Activated T-cell treated with anti-CD3 and anti-CD28 coated beads, Interleukin-2, amount 50 U/mL, for 48 hours (primary cell): ENCODE measurements at regions not wholly inside any gene's neighbourhood (a gene's known extent, or its start where the extent isn't known, plus 50 kb on each side); places are given as distances from the start of the nearest gene placed in this dataset.
"Not testable (repeated sequence)": the region's sequence is repeated elsewhere in the genome, so short reads cannot be mapped to it uniquely, and the experiment has no call there.

Source experiments
- DNase-seq, 2 experiments: peaks; one replicate each; pipeline ENCODE4 v3.0.0-alpha.2; 2020

- no peak for DNase-seq
Measured at GRCh38 chr11:29623144-29623722, 393.6 kb downstream of the KCNA4 start.

- no peak for DNase-seq
Measured at GRCh38 chr11:29616611-29617010, 400.2 kb downstream of the KCNA4 start.

GRCh38 chr11:29612423-29612822 is 404.4 kb downstream of the KCNA4 start:
- no peak for DNase-seq

- no peak for DNase-seq
Measured at GRCh38 chr11:29606330-29607031, 410.3 kb downstream of the KCNA4 start.

- DNase-seq = not testable (repeated sequence)
Measured at GRCh38 chr11:29600151-29600575, 416.7 kb downstream of the KCNA4 start.

- DNase-seq = no peak
Measured at GRCh38 chr11:29584342-29584741, 432.5 kb downstream of the KCNA4 start.

GRCh38 chr11:29578806-29579205 is 438.0 kb downstream of the KCNA4 start:
- no peak for DNase-seq

GRCh38 chr11:29564486-29564885 is 452.3 kb downstream of the KCNA4 start:
- DNase-seq = no peak

- DNase-seq = no peak
Measured at GRCh38 chr11:29562183-29562582, 454.6 kb downstream of the KCNA4 start.

- no peak for DNase-seq
Measured at GRCh38 chr11:29553990-29554389, 462.8 kb downstream of the KCNA4 start.

GRCh38 chr11:29538339-29539036 is 478.3 kb downstream of the KCNA4 start:
- DNase-seq = no peak

- DNase-seq = no peak
Measured at GRCh38 chr11:29534836-29535235, 482.0 kb downstream of the KCNA4 start.

- DNase-seq = no peak
Measured at GRCh38 chr11:29530961-29531360, 485.9 kb downstream of the KCNA4 start.

GRCh38 chr11:29527391-29527936 is 489.4 kb downstream of the KCNA4 start:
- no peak for DNase-seq

- DNase-seq = no peak
Measured at GRCh38 chr11:29518389-29519174, 498.2 kb downstream of the KCNA4 start.

GRCh38 chr11:29511394-29511793 is 505.4 kb downstream of the KCNA4 start:
- DNase-seq = no peak

- DNase-seq = no peak
Measured at GRCh38 chr11:29507376-29507775, 509.5 kb downstream of the KCNA4 start.

GRCh38 chr11:29495676-29496075 is 521.2 kb downstream of the KCNA4 start:
- DNase-seq = no peak

GRCh38 chr11:29490938-29491337 is 525.9 kb downstream of the KCNA4 start:
- DNase-seq = no peak

GRCh38 chr11:29486301-29486700 is 530.5 kb downstream of the KCNA4 start:
- no peak for DNase-seq

GRCh38 chr11:29485641-29486040 is 531.2 kb downstream of the KCNA4 start:
- DNase-seq = no peak

GRCh38 chr11:29484548-29484947 is 532.3 kb downstream of the KCNA4 start:
- no peak for DNase-seq

- DNase-seq = no peak
Measured at GRCh38 chr11:29483831-29484230, 533.0 kb downstream of the KCNA4 start.
